Stimulated activated CD4-positive, alpha-beta T cell treated with anti-CD3 and anti-CD28 coated beads, Interleukin-15, amount 100 ng/mL, for 24 hours (primary cell): ENCODE measurements at regions not wholly inside any gene's neighbourhood (a gene's known extent, or its start where the extent isn't known, plus 50 kb on each side); places are given as distances from the start of the nearest gene placed in this dataset.

ENCODE experiments used
- DNase-seq: peaks from one replicate; pipeline ENCODE4 v3.0.0-alpha.2; 2020

- DNase-seq, result no peak
These were observed 68.8 kb upstream of the ARHGAP18 start for GRCh38 chr6:129778793-129779192.

GRCh38 chr6:129777371-129777770, 67.4 kb upstream of the ARHGAP18 start:
- no peak for DNase-seq

GRCh38 chr6:129776542-129777330, 66.8 kb upstream of the ARHGAP18 start:
- no peak for DNase-seq

- peak; percentile 62 for DNase-seq
These were observed 64.9 kb upstream of the ARHGAP18 start for GRCh38 chr6:129774697-129775447.

- no peak for DNase-seq
These were observed 63.3 kb upstream of the ARHGAP18 start for GRCh38 chr6:129773304-129773703.

GRCh38 chr6:129771678-129772077, 61.7 kb upstream of the ARHGAP18 start:
- DNase-seq, result no peak

- DNase-seq, result no peak
These were observed 58.0 kb upstream of the ARHGAP18 start for GRCh38 chr6:129767776-129768485.

- peak; percentile 77 for DNase-seq
These were observed 57.2 kb upstream of the ARHGAP18 start for GRCh38 chr6:129766959-129767728.

GRCh38 chr6:129764761-129765407, 54.9 kb upstream of the ARHGAP18 start:
- DNase-seq, result no peak

GRCh38 chr6:129759796-129760605, 50.0 kb upstream of the ARHGAP18 start:
- DNase-seq, result no peak
